Spleen (tissue), 11 donors: ENCODE measurements at regions not wholly inside any gene's neighbourhood (a gene's known extent, or its start where the extent isn't known, plus 50 kb on each side); places are given as distances from the start of the nearest gene placed in this dataset.

Source experiments
- DNase-seq: peaks from one replicate; pipeline ENCODE4 v3.0.0-alpha.2; 2020
- H3K27ac ChIP-seq, 8 donors: fragments of 200-600 bp; sonication (generic) in 7 of 8; 1 replicate in 4 of 8; 2 replicates in 4 of 8; pipeline versions ENCODE4 v1.5.0 to v1.8.0; 2016 to 2021; ENCODE audit warnings: inconsistent platforms in 4 of 8, mild to moderate bottlenecking in 4 of 8, moderate library complexity in 1 of 8
- H3K27me3 ChIP-seq, 7 donors: fragments of 200-600 bp; sonication (generic) in 6 of 7; replicated peaks in 1 of 7; 1 replicate in 4 of 7; 2 replicates in 3 of 7; pipeline versions ENCODE4 v1.5.0 to v1.8.0; 2016 to 2021; ENCODE audit warnings: inconsistent platforms in 3 of 7, mild to moderate bottlenecking in 1 of 7
- H3K36me3 ChIP-seq, 6 donors: fragments of 200-600 bp; sonication (generic) in 5 of 6; 1 replicate in 4 of 6; 2 replicates in 2 of 6; pipeline versions ENCODE4 v1.5.0 to v1.8.0; 2016 to 2021; ENCODE audit warnings: inconsistent platforms in 2 of 6
- H3K4me1 ChIP-seq, 6 donors: fragments of 200-600 bp; sonication (generic) in 5 of 6; 1 replicate in 3 of 6; 2 replicates in 3 of 6; pipeline versions ENCODE4 v1.5.0 to v1.8.0; 2016 to 2021; ENCODE audit warnings: inconsistent platforms in 3 of 6
- H3K4me3 ChIP-seq, 8 donors: fragments of 200-600 bp; sonication (generic) in 7 of 8; 1 replicate in 4 of 8; 2 replicates in 4 of 8; pipeline versions ENCODE4 v1.5.0 to v1.8.0; 2016 to 2021; ENCODE audit warnings: inconsistent platforms in 4 of 8, mild to moderate bottlenecking in 4 of 8, moderate library complexity in 2 of 8
- H3K9me3 ChIP-seq, 8 donors: fragments of 200-600 bp; sonication (generic) in 7 of 8; 1 replicate in 4 of 8; 2 replicates in 4 of 8; pipeline versions ENCODE4 v1.5.0 to v1.8.0; 2016 to 2021; ENCODE audit warnings: inconsistent platforms in 4 of 8
- POLR2A ChIP-seq, 3 donors: fragments of 450-650 bp; IDR thresholded peaks; one replicate each; pipeline ENCODE4 v1.5.1; 2017; ENCODE audit warnings: antibody characterized with exemption in 3 of 3, mild to moderate bottlenecking in 1 of 3
- POLR2AphosphoS5 ChIP-seq, 3 donors: sonication (generic); formaldehyde crosslinking; IDR thresholded peaks; one replicate each; pipeline ENCODE4 v1.5.1; 2017; ENCODE audit warnings: antibody characterized with exemption in 3 of 3
- whole genome bisulfite sequencing, 5 donors: extraction: QIAGEN DNeasy Blood & Tissue Kit in 3 of 5; methylation state at CpG; one replicate each; pipeline versions ENCODE4 v1.1.5 to v1.1.7; 2013 to 2018; 5-methylcytosine and 5-hydroxymethylcytosine counted together
- intact Hi-C: fragments of 100-400 bp; cut with DNase I; formaldehyde crosslinking; loops from one replicate; pipeline ENCODE4 v1.15.0; 2023; ENCODE audit warnings: low total_unique reads
- TF ChIP-seq, protein P1 (sequence below), 11 experiments: fragments of 200-600 bp in 7 of 11; fragments of 450-650 bp in 4 of 11; sonication (generic) in 4 of 11; IDR thresholded peaks in 8 of 11; conservative IDR thresholded peaks in 3 of 11; 1 replicate in 7 of 11; 2 replicates in 4 of 11; pipeline versions ENCODE4 v1.4.0 to v1.8.0; 2016 to 2021; ENCODE audit warnings: antibody characterized with exemption in 11 of 11, inconsistent platforms in 4 of 11, mild to moderate bottlenecking in 1 of 11
- donor health status: healthy with polysubstance abuse.
- donor health status: DM: no; HTN: no; CAD: no; lungs with moderate emphysema.
- donor health status: DM: no; HTN: no; CAD: no.
- donor health status: Bipolar disorder and iron deficiency.
- donor health status: healthy.
- donor health status: DM: no; HTN: no; CAD: no.
- donor health status: DM: yes; HTN: yes; CAD: no.

DNA sequence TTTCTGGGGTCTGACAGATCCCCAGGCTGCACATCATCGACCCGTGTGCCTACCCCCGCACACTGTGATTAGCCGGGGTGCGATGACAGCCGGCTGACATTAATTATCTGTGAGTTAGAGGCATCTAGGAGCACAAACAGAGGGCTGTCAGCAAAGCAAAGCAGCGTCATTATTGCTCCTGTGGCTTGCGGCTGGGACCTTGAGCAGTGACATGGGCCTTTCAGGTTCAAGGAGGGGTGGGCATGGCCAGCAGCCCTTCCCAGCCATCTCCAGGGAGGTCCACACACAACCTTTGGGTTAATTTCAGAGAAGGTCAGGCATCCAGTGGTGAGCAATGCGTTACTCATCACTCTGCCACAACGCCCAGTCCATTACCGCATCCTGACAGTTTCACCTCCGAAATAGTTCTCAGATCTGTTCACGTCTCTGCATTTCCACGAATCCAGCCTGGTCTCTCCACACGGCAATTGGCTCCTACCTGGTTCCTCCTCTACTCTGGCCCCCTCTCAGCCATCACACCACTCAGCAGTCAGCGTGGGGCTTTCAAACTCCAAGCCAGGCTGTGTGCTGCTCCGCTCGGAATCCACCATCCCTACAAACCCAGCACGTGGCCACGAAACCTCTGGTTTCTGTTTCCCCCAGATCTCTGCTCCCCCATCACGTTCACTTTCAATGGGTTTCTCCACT lies 249.7 kb upstream of the C16orf82 start:
- Histone ChIP-seq H3K4me3 (no peak overlapping the region), H3K9me3 (peaks cover 0 to 5% (median 0%) of the 10 kb centered on the region in 8 donors), H3K27ac (no peak overlapping the region), H3K4me1 (no peaks in the 10 kb centered on the region), H3K36me3 (no peaks in the 10 kb centered on the region), H3K27me3 (peaks cover 0 to 30% (median 0%) of the 10 kb centered on the region in 7 donors)
- TF ChIP-seq, protein P1, sequence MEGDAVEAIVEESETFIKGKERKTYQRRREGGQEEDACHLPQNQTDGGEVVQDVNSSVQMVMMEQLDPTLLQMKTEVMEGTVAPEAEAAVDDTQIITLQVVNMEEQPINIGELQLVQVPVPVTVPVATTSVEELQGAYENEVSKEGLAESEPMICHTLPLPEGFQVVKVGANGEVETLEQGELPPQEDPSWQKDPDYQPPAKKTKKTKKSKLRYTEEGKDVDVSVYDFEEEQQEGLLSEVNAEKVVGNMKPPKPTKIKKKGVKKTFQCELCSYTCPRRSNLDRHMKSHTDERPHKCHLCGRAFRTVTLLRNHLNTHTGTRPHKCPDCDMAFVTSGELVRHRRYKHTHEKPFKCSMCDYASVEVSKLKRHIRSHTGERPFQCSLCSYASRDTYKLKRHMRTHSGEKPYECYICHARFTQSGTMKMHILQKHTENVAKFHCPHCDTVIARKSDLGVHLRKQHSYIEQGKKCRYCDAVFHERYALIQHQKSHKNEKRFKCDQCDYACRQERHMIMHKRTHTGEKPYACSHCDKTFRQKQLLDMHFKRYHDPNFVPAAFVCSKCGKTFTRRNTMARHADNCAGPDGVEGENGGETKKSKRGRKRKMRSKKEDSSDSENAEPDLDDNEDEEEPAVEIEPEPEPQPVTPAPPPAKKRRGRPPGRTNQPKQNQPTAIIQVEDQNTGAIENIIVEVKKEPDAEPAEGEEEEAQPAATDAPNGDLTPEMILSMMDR (IDR thresholded peaks at IDR 0.05 in 8 of 11, conservative IDR thresholded peaks at IDR 0.05 in 3 of 11), result no peak
- TF ChIP-seq POLR2A (IDR thresholded peaks at IDR 0.05), result no peak
- TF ChIP-seq POLR2AphosphoS5 (IDR thresholded peaks at IDR 0.05), result no peak
- WGBS, 5 donors, result 71 to 77% (median 72%) methylated on average over 21 of the region's 21 CpGs
- intact Hi-C loops, result no loop called here
- no peak for DNase-seq

DNA sequence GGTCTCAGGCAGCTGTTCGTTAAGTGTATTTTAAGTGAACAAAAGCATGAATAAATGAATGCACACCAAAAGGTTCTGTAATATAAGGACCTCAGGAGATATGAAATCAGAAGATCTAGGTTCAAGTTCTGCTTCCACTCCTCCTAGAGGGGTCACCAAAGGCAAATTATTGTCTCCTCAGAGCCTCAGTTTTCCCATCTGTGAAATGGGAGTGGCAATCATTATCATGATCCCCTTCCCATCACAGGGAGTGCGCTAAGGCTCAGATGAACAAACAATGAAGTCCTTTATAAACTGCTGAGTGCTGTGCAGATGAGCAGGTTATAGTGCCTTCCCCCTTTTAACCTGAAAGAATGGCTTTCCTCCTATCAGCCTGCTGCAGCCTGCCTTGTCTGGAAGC lies 248.3 kb upstream of the C16orf82 start:
- no peaks in the 10 kb centered on the region for H3K36me3 ChIP-seq
- no peak overlapping the region for H3K4me3 ChIP-seq
- peaks cover 0 to 30% (median 0%) of the 10 kb centered on the region in 7 donors for H3K27me3 ChIP-seq
- intact Hi-C loops, result no loop called here
- no peaks in the 10 kb centered on the region for H3K9me3 ChIP-seq
- no peak overlapping the region for H3K27ac ChIP-seq
- no peaks in the 10 kb centered on the region for H3K4me1 ChIP-seq
- TF ChIP-seq POLR2A (IDR thresholded peaks at IDR 0.05) (no peak), POLR2AphosphoS5 (IDR thresholded peaks at IDR 0.05) (no peak)
- TF ChIP-seq, protein P1 (IDR thresholded peaks at IDR 0.05 in 8 of 11, conservative IDR thresholded peaks at IDR 0.05 in 3 of 11), result no peak
- 82 to 92% (median 88%) methylated on average over 2 of the region's 2 CpGs for WGBS, 5 donors
- DNase-seq, result no peak

DNA sequence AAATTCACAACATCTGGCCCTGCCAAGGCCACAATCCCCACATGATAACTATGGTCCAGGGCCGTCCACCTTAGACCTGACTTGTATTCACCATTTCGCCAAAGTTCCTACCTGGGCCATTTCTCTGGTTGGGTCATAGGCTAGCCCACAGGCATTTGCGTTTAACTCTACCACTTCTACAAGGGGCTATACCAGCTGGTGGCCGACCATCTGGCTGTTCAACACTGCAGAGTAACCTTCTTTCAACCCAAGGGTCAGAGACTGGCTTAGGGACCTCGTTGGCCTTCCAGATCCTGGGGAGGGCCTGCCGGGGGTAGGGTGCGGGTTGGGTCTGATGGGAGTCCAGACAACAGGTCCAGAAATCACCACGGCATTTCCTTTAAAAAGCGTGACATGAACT lies 242.3 kb upstream of the C16orf82 start:
- TF ChIP-seq, protein P1 (IDR thresholded peaks at IDR 0.05 in 8 of 11, conservative IDR thresholded peaks at IDR 0.05 in 3 of 11), result no peak
- TF ChIP-seq POLR2AphosphoS5 (IDR thresholded peaks at IDR 0.05), result no peak
- no peak for TF ChIP-seq POLR2A (IDR thresholded peaks at IDR 0.05)

DNA sequence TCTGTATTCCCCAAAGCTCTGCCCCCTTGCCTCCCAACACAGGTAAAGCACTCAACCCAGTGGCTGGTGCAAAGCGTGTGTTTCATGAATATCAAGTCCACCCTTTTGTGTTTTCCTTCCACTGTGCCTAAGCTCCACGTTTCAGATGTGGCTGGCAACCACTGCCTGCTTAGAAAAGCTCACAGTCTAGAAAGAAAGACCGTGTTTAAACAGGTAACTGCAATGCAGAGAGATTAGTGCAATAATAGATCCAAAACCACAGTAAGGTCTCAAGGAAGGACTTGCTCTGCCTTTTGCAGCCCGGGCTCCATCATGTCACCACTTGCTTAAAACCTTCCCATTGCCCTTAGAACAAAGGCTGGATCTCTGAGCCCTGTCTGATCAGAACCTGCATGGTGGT lies 240.2 kb upstream of the C16orf82 start:
- intact Hi-C loops, result no loop called here
- no peaks in the 10 kb centered on the region for H3K36me3 ChIP-seq
- H3K9me3 ChIP-seq, result no peaks in the 10 kb centered on the region
- no peak for TF ChIP-seq POLR2AphosphoS5 (IDR thresholded peaks at IDR 0.05)
- no peak for TF ChIP-seq POLR2A (IDR thresholded peaks at IDR 0.05)
- TF ChIP-seq, protein P1 (IDR thresholded peaks at IDR 0.05 in 8 of 11, conservative IDR thresholded peaks at IDR 0.05 in 3 of 11), result no peak
- DNase-seq, result no peak
- H3K27ac ChIP-seq, result no peak overlapping the region
- peaks cover 0 to 31% (median 0%) of the 10 kb centered on the region in 7 donors for H3K27me3 ChIP-seq
- no peaks in the 10 kb centered on the region for H3K4me1 ChIP-seq
- no peak overlapping the region for H3K4me3 ChIP-seq
- WGBS, 5 donors, result 64 to 70% (median 67%) methylated on average over 4 of the region's 4 CpGs

More for the DNA sequence above, 242.3 kb upstream of the C16orf82 start:
- 76 to 91% (median 88%) methylated on average over 9 of the region's 9 CpGs for WGBS, 5 donors
- Histone ChIP-seq H3K27me3 (peaks cover 0 to 40% (median 0%) of the 10 kb centered on the region in 7 donors), H3K4me3 (no peak overlapping the region), H3K9me3 (no peaks in the 10 kb centered on the region), H3K4me1 (no peaks in the 10 kb centered on the region), H3K36me3 (no peaks in the 10 kb centered on the region), H3K27ac (no peak overlapping the region)
- intact Hi-C loops, result no loop called here
- DNase-seq, result no peak
